Activated CD4-positive, alpha-beta T cell treated with anti-CD3 and anti-CD28 coated beads, Interleukin-2, amount 50 U/mL, for 1 hour (primary cell): ENCODE measurements at regions not wholly inside any gene's neighbourhood (a gene's known extent, or its start where the extent isn't known, plus 50 kb on each side); places are given as distances from the start of the nearest gene placed in this dataset.
"Not testable (repeated sequence)": the region's sequence is repeated elsewhere in the genome, so short reads cannot be mapped to it uniquely, and the experiment has no call there.

Experiments
- DNase-seq: peaks from one replicate; pipeline ENCODE4 v3.0.0-alpha.2; 2020

GRCh38 chr15:35697549-35698299, 151.8 kb upstream of the DPH6 start:
- no peak for DNase-seq

- no peak for DNase-seq
Observed at GRCh38 chr15:35698331-35698730, 152.4 kb upstream of the DPH6 start.

- DNase-seq: no peak
Observed at GRCh38 chr15:35698966-35699575, 153.1 kb upstream of the DPH6 start.

- not testable (repeated sequence) for DNase-seq
Observed at GRCh38 chr15:35700091-35700593, 154.2 kb upstream of the DPH6 start.

- no peak for DNase-seq
Observed at GRCh38 chr15:35701402-35702046, 155.6 kb upstream of the DPH6 start.

- DNase-seq: no peak
Observed at GRCh38 chr15:35702946-35703495, 157.1 kb upstream of the DPH6 start.

GRCh38 chr15:35705030-35705883, 159.3 kb upstream of the DPH6 start:
- no peak for DNase-seq

GRCh38 chr15:35705884-35706585, 160.1 kb upstream of the DPH6 start:
- DNase-seq: no peak

GRCh38 chr15:35712956-35713355, 167.0 kb upstream of the DPH6 start:
- no peak for DNase-seq

- no peak for DNase-seq
Observed at GRCh38 chr15:35713733-35714132, 167.8 kb upstream of the DPH6 start.

GRCh38 chr15:35717721-35718120, 171.8 kb upstream of the DPH6 start:
- no peak for DNase-seq

- no peak for DNase-seq
Observed at GRCh38 chr15:35720019-35720418, 174.1 kb upstream of the DPH6 start.

- DNase-seq: no peak
Observed at GRCh38 chr15:35720984-35721383, 175.0 kb upstream of the DPH6 start.

GRCh38 chr15:35721751-35722150, 175.8 kb upstream of the DPH6 start:
- no peak for DNase-seq

GRCh38 chr15:35722501-35722900, 176.5 kb upstream of the DPH6 start:
- DNase-seq: no peak

- no peak for DNase-seq
Observed at GRCh38 chr15:35723120-35723847, 177.3 kb upstream of the DPH6 start.

GRCh38 chr15:35723852-35724251, 177.9 kb upstream of the DPH6 start:
- DNase-seq: no peak

GRCh38 chr15:35724626-35725025, 178.7 kb upstream of the DPH6 start:
- no peak for DNase-seq

GRCh38 chr15:35725353-35725752, 179.4 kb upstream of the DPH6 start:
- DNase-seq: no peak

GRCh38 chr15:35727627-35728026, 181.7 kb upstream of the DPH6 start:
- DNase-seq: no peak

GRCh38 chr15:35728219-35728940, 182.4 kb upstream of the DPH6 start:
- DNase-seq: no peak
